SK-MEL-5 (cell line): ENCODE measurements at regions not wholly inside any gene's neighbourhood (a gene's known extent, or its start where the extent isn't known, plus 50 kb on each side); places are given as distances from the start of the nearest gene placed in this dataset.
"Not testable (repeated sequence)": the region's sequence is repeated elsewhere in the genome, so short reads cannot be mapped to it uniquely, and the experiment has no call there.

Experiments used
- DNase-seq: peaks from one replicate; pipeline ENCODE4 v3.0.0-alpha.2; 2016; ENCODE audit warnings: low read depth, low spot score
- in situ Hi-C: cut with HindIII; loops from 2 replicates; pipeline ENCODE4 v1.10.0; 2016; ENCODE audit warnings: low sequenced_read_pairs, high pct_unique_total_duplicates, low pct_unique_long_range_greater_than_20kb

DNA sequence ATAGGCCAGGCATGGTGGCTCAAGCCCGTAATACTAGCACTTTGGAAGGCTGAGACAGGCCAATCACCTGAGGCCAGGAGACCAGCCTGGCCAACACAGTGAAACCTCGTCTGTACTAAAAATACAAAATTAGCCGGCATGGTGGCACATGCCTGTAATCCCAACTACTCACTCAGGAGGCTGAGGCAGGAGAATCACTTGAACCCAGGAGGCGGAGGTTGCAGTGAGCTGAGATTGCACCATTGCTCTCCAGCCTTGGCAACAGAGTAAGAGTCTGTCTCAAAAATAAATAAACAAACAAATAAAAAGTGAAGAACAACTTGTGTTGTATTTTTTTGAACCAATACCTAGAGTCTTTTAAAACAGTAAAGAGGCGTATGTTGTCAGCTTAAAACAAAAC, 212.1 kb downstream of the PTPRC start:
- in situ Hi-C loops, DNase-seq: not testable (repeated sequence)

DNA sequence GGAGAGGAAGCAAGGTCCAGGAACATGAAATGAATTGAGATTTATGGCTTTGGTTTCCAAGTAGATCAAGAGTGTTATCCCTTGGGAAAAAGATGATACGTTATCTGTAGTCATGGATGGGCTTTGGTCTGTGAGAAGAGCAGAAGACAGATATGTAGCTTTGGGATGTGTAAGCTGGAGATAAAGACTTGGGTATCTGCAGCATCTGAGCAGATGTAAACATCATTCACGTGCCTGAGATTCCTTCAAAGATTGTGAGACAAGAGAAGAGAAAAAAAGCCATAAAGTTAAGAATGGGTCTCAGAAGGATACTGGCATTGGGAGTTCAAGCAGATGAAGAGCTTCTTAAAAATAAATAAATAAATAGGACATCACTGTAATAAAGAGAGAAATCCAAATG, 217.8 kb downstream of the PTPRC start:
- in situ Hi-C loops: no loop called here
- no peak for DNase-seq

DNA sequence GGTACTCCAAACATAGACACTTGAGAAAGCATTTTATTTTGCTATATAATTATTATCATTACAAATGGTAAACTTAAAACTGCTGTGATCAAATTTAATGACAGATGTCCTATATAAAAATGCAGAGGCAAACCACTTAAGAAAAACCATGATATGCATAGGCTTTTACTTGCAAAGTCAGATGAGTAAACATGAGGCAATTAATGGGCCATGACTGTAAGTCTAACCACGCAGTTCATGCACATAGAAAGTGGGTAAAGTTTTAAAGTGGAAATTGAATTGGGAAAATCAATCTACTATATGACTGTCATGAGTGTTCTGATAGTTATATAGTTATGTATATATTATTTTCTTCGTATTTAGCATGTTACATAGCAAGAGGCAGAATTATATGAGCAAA, 219.2 kb downstream of the PTPRC start:
- DNase-seq: no peak
- in situ Hi-C loops: no loop called here

DNA sequence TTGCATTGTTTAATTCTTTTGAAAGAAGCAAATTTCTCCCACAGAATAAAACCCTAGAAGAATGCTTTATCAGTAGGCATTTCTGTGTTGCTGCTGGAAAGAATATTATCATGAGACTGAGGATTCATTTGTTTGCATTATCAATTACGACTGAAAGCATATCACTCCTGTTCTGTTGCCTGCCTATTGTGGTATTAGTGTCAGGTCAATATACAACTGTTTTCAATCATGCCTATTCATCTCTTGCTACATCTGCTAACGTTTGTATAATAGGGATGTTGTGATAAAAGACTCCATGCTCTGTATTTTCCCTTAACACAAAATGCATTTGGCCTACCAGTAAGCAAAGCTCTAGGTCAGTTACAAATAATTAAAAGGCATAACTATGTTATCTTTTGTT, 221.5 kb downstream of the PTPRC start:
- DNase-seq: no peak
- in situ Hi-C loops: no loop called here

DNA sequence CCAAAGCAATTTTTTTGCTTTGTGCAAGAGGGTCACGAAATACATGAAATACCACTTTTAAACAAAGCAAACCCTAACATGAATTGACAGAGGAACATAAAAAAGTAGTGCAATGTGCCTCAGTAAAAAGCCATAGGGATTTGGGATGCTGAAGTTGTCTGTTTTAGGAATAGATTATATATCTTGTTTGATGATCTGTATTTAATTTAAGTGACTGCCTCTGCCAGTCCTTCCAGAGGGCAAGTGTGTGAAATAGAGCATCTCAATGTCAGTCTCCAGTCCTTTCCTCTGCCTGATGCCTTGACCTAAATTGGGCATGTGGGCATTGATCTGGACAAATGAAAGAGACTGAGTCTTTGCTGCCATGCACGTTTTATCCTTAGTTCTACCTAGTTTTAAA, 222.8 kb downstream of the PTPRC start:
- DNase-seq: no peak
- in situ Hi-C loops: no loop called here

DNA sequence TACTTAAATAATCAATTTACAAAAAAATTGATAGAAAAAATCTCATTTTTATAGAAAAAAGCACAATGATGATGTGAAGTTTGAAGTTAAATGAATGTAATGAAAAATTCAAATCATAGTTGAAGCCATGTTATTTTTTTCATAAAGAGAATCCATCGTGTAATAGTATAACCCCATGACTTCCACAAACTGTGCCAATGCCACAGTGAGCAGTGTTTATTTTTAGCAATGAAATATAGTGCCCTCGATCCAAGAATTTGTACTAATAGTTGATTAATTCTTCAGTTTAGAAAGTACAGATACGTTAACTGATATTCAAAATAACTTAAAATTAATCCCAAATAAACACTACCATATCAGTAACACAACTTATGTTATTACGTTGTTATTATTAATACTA, 225.9 kb downstream of the PTPRC start:
- no peak for DNase-seq
- in situ Hi-C loops: no loop called here

DNA sequence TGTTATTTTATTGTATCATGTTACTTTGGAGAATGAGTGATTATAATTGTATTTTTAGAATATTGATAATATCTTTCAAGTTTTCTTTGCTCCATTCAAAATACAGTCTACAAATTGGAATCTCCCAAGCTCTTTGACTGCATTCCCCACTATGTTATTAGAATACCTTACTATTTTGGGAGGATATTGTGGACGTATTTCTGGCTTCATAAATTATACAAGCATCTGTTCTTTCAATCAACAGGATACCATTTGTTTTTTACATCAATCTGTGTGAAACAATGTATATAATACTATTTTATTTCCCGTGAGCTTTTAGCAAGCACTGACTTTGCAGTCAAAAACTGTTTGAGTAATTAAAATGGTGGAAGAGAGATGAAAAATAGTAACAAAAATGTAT, 226.5 kb downstream of the PTPRC start:
- no peak for DNase-seq
- in situ Hi-C loops: no loop called here

DNA sequence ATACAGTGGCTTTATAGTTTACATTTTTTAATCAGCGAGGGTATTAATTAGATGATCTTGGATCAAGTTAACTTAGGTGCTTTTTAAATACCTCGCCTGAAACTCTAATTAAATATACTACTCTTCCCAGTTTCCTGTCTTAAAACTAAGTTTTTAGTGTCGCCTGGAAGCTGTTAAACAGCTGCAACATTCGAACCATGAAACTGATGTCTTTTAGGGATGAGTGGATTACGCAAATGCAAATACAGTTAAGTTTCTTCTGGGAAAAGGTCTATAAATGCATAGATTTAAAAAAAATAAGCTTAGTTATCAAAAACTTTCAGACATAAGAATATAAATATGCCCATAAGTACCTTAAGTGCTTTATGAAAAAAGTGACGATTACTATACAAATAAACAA, 228.3 kb downstream of the PTPRC start:
- in situ Hi-C loops: no loop called here
- DNase-seq: no peak

DNA sequence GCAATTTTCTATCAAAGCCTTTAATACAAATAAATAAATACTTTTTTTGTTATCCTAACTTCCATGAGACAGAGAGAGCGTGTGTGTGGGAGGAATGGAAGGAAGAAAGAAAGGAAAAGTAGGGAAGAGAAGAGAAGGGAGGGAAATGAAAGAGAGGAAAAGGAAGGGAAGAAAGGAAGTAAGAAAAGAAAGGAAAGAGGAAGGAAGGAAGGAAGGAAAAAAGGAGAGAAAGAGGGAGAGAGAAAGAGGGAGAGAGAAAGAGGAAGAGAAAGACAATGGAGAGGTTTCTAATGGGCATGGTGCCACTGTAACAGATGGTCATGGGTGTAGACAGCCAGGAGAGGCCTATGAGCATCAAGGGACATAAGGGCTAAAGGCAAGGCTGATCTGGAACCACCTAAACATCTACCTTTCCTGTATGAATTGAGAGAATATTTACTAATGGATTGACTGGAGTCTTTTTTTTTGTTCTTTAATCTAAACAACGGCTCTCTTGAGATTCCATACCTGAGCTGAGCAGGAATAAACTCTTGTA, 234.9 kb downstream of the PTPRC start:
- no peak for DNase-seq
- in situ Hi-C loops: no loop called here

DNA sequence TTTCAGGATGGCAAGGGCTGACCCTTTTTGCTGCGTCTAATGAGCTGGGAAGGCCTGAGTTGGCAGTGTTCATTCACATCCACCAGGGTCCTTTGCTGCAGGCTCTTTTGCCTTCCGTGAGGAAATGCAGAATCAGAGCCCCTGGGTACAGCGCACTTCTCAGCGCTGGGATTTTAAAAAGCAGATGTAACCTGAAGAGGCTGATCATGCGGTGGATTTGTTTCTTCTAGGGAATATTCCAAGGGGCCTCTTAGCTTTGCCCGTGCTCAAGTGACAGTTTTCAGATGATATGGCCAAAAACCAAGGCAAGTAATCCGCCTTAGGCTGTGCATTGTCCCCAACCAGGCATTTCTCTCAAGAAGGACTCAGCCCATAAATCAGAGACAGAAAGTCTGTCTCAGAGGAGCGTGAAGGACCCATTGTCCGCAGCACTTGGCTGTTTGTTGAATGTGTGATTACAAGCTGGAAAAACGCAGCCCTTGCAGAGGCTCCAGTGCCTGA, 237.6 kb downstream of the PTPRC start:
- in situ Hi-C loops: no loop called here
- peak; percentile 21 for DNase-seq

DNA sequence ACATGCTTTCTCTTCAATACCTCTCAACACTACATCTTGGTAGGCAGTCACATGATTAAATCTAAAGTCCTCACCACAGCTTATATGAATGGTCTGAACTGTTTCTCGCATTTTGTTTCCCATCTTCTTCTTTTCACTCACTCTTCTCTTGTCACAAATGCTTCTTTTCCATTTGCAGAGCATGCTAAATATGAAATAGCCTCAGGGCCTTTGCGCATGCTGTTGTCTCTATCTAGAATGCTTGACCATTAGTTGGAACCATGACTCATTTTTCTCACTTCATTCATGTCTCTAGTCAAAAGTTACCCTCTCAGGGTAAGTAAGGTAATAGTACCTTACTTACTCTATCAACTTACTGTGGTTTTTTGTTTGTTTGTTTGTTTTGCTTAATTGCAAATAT, 239.7 kb downstream of the PTPRC start:
- in situ Hi-C loops: no loop called here
- DNase-seq: no peak

DNA sequence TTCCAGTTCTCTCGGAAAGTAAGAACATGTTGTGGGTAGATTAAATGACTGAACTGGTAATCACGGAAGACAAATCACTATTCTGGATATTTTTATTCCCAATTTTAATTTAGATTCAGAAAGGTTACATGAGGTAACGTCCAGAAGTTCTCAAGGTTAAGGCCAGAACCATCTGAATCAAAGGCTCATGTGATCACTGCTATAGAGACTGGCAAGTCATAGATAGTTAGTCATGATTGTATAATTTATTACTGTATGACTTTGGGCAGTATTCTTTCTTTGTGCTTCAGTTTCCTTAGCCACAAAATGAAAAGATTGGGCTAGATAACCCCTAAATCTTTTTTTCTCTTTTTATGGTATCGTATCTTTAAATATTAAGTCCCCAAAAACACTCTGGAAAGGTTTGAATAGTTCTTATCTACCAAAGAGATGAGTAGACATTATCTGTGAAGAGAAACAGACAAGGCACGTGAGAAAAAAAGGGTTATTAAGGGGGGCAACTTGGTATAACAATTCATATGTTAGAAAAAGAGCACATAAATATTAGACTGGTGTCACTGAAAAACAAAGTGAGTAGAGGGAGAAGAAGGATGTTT, 241.0 kb downstream of the PTPRC start:
- in situ Hi-C loops: no loop called here
- no peak for DNase-seq

DNA sequence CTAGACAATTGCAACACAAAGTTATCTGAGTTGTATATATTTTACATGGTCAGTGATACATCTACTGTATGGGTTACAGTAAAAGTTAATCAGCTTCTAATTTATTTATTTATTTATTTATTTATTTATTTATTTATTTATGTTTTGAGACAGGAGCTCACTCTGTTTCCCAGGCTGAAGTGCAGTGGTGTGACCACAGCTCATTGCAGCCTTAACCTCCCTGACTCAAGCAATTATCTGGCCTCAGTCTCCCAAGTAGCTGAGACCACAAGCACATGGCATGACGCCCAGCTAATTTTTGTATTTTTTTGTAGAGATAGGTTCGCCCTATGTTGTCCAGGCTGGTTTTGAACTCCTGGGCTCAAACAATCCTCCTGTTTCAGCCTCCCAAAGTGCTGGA, 241.6 kb downstream of the PTPRC start:
- in situ Hi-C loops: no loop called here
- no peak for DNase-seq

DNA sequence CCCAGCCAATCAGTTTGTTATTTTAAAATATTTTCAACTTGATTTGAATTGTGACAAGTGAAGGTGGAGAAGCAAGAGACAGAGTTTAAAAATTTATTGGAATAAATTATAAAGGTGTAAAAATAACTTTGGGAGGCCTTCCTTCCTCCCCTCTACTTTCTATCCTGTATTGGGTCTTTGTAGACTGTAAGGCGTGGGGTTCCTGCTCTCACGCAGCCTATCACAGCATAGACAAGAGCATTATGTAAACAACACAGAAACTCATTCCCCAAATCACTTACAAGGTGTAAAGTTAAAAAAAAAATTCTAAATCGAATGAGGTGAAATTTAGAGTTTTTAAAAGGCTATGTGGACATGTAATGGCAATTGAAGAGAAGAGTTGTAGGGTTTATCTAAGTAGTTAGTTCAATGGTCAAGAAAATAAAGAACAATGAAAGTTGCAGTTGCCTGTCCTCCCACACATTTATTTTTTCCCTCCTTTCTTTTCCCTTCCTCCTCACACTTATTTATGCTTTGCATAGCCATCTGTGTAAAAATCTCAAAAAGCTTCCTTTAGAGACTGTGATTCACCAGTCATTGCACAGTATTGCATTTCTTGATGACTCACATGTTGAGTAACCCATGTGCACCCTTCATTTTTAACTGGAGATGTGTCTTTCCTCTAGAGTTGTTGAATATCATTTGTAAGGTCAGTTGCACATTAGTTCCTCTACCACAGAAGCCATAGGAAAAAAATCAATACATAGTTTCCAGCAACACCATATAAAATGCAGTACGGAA, 242.2 kb downstream of the PTPRC start:
- in situ Hi-C loops: no loop called here
- DNase-seq: peak; percentile 51

DNA sequence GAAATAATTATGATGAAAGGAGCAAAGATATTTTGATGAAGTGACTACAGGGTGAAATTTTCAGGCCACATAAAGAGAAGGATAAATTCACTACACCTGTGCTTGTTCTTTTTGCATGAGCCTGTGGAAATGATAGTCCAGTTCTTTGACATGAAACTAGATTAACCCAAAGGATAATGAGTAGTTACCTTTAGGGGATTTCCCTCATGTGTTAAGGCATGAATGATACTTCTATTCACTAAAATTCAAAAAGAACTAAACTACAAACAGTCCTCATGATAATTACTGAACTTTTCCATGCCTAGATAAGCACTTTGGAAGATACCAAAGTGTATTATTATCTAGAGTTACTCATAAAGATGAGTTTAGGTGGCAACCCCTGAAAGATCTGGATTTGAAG, 244.3 kb downstream of the PTPRC start:
- in situ Hi-C loops: no loop called here
- DNase-seq: no peak

DNA sequence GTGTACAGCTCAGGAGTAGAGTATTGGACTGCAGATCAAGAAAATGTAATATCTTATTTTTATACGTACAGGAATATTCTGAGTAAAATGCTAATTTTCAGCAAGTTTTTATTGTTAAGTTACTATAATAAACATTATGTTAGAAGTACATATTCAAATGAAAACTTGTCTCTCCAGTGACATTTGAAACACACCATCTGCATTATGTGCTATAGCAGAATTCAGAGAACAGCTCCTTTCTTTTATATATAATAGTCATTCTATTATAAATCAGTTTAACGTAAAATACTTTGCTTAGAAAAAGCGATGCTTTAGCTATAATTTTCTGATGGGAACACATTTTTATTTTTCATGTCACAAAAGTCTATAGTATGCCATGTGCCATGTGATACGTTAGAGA, 249.0 kb downstream of the PTPRC start:
- no peak for DNase-seq
- in situ Hi-C loops: no loop called here

DNA sequence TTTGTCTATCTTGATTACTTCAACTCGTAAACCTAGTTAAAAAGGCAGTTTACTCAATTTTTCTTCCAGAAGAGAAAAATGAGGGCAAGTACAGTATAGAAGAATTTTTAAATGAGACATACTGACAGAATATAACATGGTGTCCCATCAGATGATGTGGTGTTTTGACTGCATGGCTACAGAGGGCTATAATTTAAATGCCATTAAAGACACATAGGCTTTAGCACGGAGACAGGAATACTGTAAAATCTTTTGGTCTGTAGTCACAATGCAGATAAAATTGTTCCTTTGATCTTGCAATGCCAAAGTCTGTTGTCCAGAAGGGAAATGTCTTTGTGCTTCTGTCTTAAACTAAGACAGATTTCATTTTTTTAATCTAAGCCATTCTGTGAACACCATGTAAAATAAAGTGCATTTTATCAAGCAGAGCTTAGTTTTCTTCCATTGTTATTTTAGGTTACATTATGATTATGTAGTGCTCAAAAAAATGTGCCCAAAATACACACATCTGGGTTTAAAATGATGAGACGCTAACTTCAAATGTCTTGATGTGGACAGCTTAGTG, 249.6 kb downstream of the PTPRC start:
- in situ Hi-C loops: no loop called here
- no peak for DNase-seq

DNA sequence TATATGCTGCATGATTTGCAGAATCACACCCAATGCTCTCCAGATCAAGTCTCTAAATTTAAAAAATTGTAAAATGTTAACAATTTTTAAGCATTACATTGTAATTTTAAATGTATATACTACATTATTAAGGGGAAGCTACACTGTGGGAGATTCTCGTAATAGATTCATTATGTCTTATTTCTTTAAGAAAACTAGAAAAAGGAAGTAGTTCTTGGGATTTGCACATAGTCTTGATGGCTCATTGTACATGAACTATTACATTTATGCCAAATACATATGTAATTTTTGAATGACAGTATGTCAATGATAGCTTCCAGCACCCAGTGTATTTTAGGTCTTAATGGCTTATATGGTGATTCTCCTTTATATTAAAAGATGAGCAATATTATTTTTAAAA, 250.3 kb downstream of the PTPRC start:
- in situ Hi-C loops: no loop called here

DNA sequence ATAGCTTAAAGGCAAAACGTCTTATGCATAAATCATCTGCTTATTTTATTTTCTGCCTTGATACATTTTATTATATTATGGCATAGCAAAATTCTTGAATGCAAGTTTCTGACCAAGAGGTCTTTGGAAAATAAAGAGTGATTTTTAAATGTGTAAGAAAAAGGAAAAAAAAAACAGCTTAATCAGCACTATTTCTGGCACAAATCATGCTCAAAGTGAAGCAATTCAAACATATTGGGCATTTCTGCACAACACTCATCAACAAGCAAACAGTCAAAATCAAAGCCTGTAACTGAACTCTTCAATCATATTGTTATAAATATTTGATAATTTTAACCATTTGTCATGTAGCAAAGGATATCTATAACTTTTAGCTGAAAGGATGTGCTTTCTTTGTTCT, 250.9 kb downstream of the PTPRC start:
- in situ Hi-C loops: no loop called here
- DNase-seq: no peak

More for the DNA sequence above, 250.3 kb downstream of the PTPRC start:
- no peak for DNase-seq
